ENCODE measurements at regions not wholly inside any gene's neighbourhood (a gene's known extent, or its start where the extent isn't known, plus 50 kb on each side); places are given as distances from the start of the nearest gene placed in this dataset.

DNA sequence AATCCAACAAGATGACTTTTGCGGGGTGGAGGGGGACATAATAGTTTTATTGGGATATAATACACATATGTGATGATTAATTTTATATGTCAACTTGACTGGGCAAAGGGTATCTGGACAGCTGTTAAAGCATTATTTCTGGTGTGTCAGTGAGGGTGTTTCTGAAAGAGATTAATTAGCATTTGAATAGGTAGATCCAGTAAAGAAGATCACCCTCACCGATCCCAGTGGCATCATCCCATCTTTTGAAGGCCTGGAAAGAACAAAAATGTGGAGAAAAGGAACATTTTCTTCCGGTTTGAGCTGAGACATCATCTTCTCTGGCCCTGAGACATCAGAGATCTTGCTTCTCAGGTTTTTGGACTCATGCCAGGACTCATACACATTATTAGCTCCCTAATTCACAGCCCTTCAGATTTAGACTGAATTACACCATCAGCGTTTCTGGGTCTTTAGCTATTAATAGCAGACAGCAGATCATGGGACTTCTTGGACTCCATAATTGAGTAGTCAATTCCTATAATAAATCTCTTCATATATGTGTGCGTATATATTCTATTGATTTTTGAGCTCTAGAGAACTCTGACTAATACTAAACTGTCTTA is 283.6 kb downstream of the PCNX1 start:
- DNase-seq (ENCODE audit: low read depth): no peak
- H3K4me3 ChIP-seq (replicated peaks; ENCODE audit: low read depth, low read length): no peak overlapping the region
- TF ChIP-seq, protein P1, sequence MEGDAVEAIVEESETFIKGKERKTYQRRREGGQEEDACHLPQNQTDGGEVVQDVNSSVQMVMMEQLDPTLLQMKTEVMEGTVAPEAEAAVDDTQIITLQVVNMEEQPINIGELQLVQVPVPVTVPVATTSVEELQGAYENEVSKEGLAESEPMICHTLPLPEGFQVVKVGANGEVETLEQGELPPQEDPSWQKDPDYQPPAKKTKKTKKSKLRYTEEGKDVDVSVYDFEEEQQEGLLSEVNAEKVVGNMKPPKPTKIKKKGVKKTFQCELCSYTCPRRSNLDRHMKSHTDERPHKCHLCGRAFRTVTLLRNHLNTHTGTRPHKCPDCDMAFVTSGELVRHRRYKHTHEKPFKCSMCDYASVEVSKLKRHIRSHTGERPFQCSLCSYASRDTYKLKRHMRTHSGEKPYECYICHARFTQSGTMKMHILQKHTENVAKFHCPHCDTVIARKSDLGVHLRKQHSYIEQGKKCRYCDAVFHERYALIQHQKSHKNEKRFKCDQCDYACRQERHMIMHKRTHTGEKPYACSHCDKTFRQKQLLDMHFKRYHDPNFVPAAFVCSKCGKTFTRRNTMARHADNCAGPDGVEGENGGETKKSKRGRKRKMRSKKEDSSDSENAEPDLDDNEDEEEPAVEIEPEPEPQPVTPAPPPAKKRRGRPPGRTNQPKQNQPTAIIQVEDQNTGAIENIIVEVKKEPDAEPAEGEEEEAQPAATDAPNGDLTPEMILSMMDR (IDR thresholded peaks at IDR 0.05; ENCODE audit: low read length, missing control alignments): no peak

DNA sequence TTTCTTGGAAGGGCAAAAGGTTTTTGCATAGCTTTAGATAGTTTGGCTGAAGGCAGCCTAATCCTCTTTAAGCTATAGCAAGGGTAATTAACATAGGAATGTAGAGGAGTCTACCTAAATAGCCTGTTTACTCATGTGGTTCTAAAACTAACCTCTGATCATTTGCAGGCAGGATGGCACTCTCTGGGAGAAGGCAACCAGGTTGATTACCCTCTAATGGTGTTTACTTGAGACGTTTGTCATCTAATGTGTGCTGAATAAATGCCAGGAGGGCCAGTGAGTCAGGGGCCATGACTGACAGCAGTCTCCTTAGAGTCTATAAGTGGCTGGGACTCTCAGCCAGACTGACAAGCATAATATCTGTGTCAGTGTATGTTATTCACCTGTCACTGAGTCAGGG is 286.4 kb downstream of the PCNX1 start:
- TF ChIP-seq, protein P1 (IDR thresholded peaks at IDR 0.05; ENCODE audit: low read length, missing control alignments): no peak
- H3K4me3 ChIP-seq (replicated peaks; ENCODE audit: low read depth, low read length): no peak overlapping the region
- DNase-seq (ENCODE audit: low read depth): no peak

GRCh38 chr14:71194251-71194650 is 287.0 kb downstream of the PCNX1 start:
- H3K4me3 ChIP-seq (replicated peaks; ENCODE audit: low read depth, low read length): no peak overlapping the region
- TF ChIP-seq, protein P1 (IDR thresholded peaks at IDR 0.05; ENCODE audit: low read length, missing control alignments): no peak
- DNase-seq (ENCODE audit: low read depth): no peak

GRCh38 chr14:71196921-71197320 is 289.7 kb downstream of the PCNX1 start:
- H3K4me3 ChIP-seq (replicated peaks; ENCODE audit: low read depth, low read length): no peak overlapping the region
- no peak for DNase-seq (ENCODE audit: low read depth)
- TF ChIP-seq, protein P1 (IDR thresholded peaks at IDR 0.05; ENCODE audit: low read length, missing control alignments): no peak

DNA sequence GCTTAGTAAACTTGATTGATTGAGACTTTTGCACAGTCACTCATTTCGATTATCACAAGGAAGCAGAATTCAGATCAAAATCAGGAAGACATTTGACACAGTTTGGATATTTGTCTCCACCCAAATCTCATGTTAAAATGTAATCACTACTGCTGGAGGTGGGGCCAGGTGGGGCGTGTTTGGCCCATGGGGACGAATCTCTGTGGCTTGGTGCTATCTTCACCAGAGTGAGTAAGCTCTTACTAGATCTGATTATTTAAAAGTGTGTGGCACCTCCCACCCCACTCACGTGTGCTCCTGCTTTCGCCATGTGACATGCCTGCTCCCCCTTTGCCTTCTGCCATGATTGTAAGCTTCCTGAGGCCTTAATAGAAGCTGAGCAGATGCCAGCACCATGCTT is 291.4 kb downstream of the PCNX1 start:
- TF ChIP-seq, protein P1 (IDR thresholded peaks at IDR 0.05; ENCODE audit: low read length, missing control alignments): no peak
- no peak for DNase-seq (ENCODE audit: low read depth)
- H3K4me3 ChIP-seq (replicated peaks; ENCODE audit: low read depth, low read length): no peak overlapping the region

DNA sequence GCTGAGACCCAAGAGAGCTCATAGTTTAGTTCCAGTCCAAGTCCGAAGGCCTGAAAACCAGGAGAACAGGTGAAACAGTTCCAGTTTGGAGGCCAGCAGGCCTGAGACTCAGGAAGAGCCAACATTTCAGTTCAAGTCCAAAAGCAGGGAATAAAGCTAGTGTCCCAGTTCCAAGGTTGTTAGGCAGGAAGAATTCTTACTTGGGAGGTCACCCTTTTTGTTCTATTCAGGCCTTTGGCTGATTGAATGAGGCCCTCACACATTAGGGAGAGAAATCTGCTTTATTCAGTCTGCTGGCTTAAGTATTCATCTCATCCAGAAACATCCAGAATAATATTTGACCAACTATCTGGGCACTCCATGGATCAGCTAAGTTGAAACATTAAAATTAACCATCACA is 294.6 kb downstream of the PCNX1 start:
- no peak for DNase-seq (ENCODE audit: low read depth)
- H3K4me3 ChIP-seq (replicated peaks; ENCODE audit: low read depth, low read length): no peak overlapping the region
- TF ChIP-seq, protein P1 (IDR thresholded peaks at IDR 0.05; ENCODE audit: low read length, missing control alignments): no peak

- TF ChIP-seq, protein P1 (IDR thresholded peaks at IDR 0.05; ENCODE audit: low read length, missing control alignments): no peak
Measured at GRCh38 chr14:71202881-71203280, 295.6 kb downstream of the PCNX1 start.

More at GRCh38 chr14:71202881-71203280, 295.6 kb downstream of the PCNX1 start:
- DNase-seq (ENCODE audit: low read depth): peak; percentile 64
- H3K4me3 ChIP-seq (replicated peaks; ENCODE audit: low read depth, low read length): no peak overlapping the region

All from fibroblast of pulmonary artery (primary cell).